Islet of Langerhans (tissue), 1 donor: ENCODE measurements at regions not wholly inside any gene's neighbourhood (a gene's known extent, or its start where the extent isn't known, plus 50 kb on each side); places are given as distances from the start of the nearest gene placed in this dataset.
"Not testable (repeated sequence)": the region's sequence is repeated elsewhere in the genome, so short reads cannot be mapped to it uniquely, and the experiment has no call there.

Experiments used
- FAIRE-seq: peaks from one replicate; lab custom pipeline; 2011; peaks lifted over from hg19 to GRCh38; lab: Jason Lieb, UNC

DNA sequence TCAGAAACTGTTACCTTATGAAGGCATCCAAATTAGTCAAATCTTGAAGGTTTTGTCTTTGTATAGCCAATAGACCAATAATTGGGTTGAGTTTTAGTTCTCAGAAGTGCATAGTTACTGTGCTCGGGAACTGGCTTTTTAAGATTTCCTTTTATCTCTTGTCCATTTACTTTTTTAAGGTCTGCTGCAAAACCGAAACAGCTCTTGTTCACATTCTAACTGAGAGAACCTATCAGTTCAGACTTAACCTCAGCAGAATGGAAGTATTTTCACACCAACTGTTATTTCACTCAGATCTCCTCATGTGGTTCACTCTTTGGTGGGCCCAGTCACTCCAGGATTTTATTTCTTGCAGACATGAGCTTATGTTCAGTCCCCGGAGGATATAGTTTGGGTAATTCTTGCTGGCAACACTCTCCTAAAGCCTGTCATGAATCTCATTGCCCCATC, 55.5 kb downstream of the TPBG start:
- no peak for FAIRE-seq

- no peak for FAIRE-seq
Measured at GRCh38 chr6:82419859-82420258, 56.2 kb downstream of the TPBG start.

GRCh38 chr6:82430611-82431010, 67.0 kb downstream of the TPBG start:
- no peak for FAIRE-seq

DNA sequence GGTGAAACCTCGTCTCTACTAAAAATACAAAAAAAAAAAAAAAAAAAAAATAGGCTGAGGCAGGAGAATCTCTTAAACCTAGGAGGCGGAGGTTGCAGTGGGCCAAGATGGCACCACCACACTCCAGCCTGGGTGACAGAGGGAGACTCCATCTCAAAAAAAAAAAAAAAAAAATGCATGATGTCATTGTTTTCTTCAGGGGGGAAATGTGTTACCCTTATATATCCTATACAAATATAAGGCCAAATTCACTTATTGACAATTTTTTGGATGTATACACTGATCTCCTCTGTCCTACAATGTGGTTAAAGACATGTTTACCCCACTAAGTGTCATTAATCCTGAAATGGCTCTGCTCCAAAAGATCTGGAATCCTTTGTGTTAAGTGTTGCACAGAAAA, 73.1 kb downstream of the TPBG start:
- FAIRE-seq = no peak

DNA sequence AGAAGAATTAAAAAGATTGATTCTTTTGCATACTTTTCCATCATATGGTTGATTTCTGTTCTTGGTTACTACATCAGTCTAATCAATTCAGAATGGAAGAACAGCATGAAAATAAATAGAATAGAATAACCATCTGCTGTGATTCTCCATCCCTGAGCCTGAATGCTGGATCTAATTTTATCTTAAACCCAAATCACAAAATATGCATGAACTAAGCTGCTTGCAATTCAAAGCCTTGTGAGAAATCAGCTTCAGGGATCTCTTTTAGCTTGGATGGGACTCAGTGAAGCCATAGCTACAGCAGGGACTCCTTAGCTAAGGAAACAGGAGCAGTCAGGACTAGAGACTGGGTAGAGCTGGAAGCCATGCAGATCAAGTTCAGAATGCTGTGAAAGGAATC, 74.1 kb downstream of the TPBG start:
- FAIRE-seq = no peak

DNA sequence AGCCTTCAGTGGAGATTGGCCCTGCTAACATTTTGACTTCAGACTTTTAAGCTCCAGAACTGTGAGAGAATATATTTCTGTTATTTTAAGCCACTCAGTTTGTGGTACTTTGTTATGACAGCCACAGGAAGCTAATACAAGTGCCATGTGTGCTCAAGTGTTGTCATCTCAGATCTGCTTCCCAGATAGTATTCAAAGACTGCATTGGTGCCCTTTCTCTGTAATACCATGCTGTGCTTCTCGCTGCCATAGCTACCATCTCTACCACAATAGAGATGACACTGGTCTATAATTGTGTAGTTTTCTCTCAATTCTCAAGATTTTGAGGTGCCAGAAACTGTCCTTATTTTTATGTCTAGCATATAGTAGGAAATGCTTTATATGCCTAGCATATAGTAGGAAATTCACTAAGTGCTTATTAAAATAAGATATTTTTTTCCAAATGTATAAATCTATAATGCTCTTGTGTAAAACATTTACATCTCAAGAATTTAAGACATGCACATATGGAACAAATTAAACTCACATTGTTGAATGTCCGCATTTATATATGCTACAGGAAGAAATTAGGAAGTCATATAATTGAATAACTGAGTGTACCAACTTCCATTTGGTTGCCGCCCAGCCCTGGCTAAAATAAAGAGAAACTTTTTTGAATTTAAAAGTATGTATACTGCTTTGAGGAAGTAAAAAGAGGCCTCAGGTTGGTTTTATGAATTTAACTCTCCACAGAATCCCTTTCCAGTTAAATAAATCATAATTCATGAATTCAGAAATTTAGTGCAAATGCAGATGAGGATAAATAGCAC, 77.6 kb downstream of the TPBG start:
- FAIRE-seq = no peak

- FAIRE-seq = no peak
Measured at GRCh38 chr6:82442061-82442719, 78.6 kb downstream of the TPBG start.

GRCh38 chr6:82458147-82458546, 94.5 kb downstream of the TPBG start:
- no peak for FAIRE-seq

GRCh38 chr6:82458705-82459104, 95.1 kb downstream of the TPBG start:
- no peak for FAIRE-seq

GRCh38 chr6:82461536-82461935, 97.9 kb downstream of the TPBG start:
- no peak for FAIRE-seq

DNA sequence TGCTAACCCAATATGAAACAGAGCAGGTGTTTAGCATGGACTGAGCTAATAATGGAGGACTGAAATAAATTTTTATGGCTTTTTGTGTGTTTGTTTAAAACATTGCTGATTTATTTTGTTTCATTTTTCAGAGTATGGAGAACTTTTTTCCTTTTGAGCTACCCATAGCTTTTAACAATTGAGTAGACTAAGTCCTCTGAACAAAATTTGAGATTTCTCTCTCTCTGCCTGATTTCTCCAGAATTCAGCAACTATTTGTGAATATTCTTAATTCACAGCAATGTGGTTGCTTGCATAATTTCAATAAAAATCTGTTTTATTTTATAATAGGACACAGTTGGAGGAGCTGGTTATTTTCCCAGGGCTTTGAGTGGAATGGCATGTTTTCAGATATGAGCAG, 103.7 kb downstream of the TPBG start:
- no peak for FAIRE-seq

DNA sequence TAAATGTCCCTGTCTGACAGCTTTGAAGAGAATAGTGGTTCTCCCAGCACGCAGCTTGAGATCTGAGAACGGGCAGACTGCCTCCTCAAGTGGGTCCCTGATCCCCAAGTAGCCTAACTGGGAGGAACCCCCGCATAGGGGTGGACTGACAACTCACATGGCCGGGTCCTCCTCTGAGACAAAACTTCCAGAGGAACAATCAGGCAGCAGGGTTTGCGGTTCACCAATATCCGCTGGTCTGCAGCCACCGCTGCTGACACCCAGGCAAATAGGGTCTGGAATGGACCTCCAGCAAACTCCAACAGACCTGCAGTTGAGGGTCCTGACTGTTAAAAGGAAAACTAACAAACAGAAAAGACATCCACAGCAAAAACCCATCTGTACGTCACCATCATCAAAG, 106.5 kb downstream of the TPBG start:
- FAIRE-seq = not testable (repeated sequence)

DNA sequence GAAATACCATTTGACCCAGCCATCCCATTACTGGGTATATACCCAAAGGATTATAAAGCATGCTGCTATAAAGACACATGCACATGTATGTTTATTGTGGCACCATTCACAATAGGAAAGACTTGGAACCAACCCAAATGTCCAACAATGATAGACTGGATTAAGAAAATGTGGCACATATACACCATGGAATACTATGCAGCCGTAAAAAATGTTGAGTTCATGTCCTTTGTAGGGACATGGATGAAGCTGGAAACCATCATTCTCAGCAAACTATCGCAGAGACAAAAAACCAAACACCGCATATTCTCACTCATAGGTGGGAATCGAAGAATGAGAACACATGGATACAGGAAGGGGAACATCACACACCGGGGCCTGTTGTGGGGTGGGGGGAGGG, 111.5 kb downstream of the TPBG start:
- not testable (repeated sequence) for FAIRE-seq

DNA sequence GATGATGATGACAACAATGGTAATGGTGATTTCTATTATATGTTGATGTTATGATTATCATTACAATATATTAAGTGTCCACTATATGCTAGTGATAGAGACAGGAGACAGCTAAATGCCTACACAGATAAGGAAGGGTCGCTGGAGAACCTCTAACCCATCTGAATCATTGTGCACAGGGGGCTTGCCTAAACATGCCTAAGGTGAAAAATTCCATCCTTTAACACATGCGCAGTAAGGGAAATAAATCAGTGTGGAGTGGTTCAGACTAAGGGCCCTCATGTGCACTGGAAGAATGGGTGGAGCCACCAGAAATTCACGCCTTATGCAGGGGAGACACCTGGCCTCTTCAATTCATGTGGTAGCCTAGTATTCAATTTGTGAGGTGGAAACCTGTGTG, 120.4 kb downstream of the TPBG start:
- FAIRE-seq = no peak

GRCh38 chr6:82484737-82485626, 121.4 kb downstream of the TPBG start:
- FAIRE-seq = no peak

GRCh38 chr6:82487895-82488294, 124.3 kb downstream of the TPBG start:
- FAIRE-seq = no peak

DNA sequence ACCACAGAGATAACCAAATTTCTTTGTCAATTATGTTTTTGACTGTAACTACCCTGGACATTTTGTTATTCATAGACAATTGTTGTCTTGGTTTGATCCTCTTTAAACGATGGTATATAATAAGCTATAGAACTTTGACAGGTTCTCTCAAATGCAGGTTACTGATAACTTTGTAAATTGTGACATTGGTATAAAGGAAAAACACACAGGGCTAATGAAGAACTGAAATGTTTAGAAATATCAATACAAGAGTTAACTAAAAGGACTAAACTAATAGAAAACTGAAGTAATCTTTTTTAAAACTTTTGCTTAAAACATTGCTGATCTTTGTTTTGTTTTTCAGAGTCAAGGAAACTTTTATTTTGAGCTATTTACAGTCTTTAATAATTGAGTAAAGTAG, 124.8 kb downstream of the TPBG start:
- no peak for FAIRE-seq

DNA sequence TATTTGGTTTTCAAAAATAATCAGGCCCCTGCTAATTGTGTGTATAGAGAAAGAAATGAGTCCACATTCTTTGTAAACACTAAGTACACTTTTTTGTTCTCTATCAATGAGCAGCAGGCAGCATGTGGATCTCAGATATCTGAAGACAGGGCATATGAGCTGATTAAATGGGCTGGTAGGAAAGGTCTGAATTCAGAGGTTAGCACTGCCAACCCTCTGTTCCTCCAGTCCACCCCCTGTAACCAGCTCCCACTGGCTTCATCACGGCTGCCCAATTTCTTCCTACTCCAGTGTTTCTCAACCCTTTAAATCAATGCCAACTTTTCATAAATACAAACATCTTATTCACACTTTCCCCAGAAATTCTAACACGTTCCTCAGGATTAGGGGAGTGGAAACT, 128.5 kb downstream of the TPBG start:
- FAIRE-seq = no peak

GRCh38 chr6:82493467-82493866, 129.8 kb downstream of the TPBG start:
- no peak for FAIRE-seq

DNA sequence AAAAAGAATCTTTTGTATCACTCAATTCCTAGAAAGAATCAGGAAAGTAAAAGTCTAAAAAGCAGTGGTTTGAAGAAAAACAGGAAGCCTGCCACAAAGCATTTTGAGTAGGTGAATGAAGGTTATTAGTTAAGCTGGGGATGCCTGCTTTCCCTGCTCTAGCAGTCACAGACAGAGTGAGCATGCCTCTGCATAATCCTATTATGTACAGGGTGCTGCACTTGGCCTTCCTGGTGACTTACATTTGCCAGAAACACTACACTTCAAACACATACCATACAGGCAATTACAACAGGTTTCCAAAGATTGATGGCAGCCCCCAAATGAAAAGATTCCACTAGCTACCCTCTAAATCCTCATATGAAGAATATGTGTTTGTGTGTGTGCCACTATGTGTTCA, 130.8 kb downstream of the TPBG start:
- no peak for FAIRE-seq

DNA sequence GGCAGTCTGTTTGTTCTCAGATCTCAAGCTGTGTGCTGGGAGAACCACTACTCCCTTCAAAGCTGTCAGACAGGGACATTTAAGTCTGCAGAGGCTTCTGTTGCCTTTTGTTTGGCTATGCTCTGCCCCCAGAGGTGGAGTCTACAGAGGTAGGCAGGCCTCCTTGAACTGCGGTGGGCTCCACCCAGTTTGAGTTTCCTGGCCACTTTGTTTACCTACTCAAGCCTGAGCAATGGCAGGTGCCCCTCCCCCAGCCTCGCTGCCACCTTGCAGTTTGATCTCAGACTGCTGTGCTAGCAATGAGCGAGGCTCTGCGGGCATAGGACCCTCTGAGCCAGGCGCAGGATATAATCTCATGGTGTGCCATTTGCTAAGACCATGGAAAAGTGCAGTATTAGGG, 138.3 kb downstream of the TPBG start:
- not testable (repeated sequence) for FAIRE-seq

DNA sequence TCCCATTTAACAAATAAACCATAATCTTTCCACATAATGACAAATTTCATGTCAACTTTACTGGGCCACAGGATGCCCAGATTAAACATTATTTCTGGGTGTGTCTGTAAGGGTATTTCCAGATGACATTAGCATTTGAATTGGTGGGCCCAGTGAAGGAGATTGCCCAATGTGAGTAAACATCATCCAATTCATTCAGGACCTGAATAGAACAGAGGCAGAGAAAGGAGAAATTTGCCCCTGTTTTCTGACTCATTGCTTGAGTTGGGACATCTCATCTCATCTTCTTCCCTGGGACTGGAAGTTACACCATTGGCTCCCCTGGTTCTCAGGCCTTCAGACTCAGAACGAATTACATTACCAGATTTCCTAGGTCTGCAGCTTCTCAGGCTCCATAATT, 142.9 kb downstream of the TPBG start:
- FAIRE-seq = no peak

- FAIRE-seq = no peak
Measured at GRCh38 chr6:82507112-82507511, 143.5 kb downstream of the TPBG start.
